ENCODE measurements at regions not wholly inside any gene's neighbourhood (a gene's known extent, or its start where the extent isn't known, plus 50 kb on each side); places are given as distances from the start of the nearest gene placed in this dataset.

- TF ChIP-seq CTCF (IDR thresholded peaks at IDR 0.05; ENCODE audit: insufficient read depth, low read depth, low read length): no peak
- no peak for TF ChIP-seq EZH2 (IDR thresholded peaks at IDR 0.05; ENCODE audit: insufficient read depth, low read length)
These were observed 58.6 kb upstream of the ZCCHC2 start for GRCh38 chr18:62464266-62464665.
